ENCODE measurements at regions not wholly inside any gene's neighbourhood (a gene's known extent, or its start where the extent isn't known, plus 50 kb on each side); places are given as distances from the start of the nearest gene placed in this dataset.
"Not testable (repeated sequence)": the region's sequence is repeated elsewhere in the genome, so short reads cannot be mapped to it uniquely, and the experiment has no call there.

DNA sequence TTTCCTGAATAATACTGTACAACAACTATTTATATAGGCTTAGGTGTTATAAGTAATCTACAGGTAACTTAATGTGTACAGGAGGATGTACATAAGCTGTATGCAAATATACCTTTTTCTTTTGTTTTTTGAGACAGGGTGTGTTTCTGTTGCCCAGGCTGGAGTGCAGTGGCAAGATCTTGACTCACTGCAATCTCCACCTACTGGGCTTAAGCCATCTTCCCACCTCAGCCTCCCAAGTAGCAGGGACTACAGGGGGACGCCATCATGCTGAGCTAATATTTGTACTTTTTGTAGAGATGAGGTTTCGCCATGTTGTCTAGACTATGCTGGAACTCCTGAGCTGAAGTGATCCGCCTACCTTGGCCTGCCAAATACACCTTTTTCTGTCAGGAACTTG, 191.7 kb upstream of the ZNF217 start:
- Mint-ChIP-seq H3K9me3 (no peaks in the 10 kb centered on the region), H3K4me3 (no peak overlapping the region), H3K36me3 (ENCODE audit: low read depth) (no peaks in the 10 kb centered on the region), H3K27ac (no peak overlapping the region), H3K4me1 (peaks cover 5% of the 10 kb centered on the region), H3K27me3 (no peaks in the 10 kb centered on the region)
- no peak for ATAC-seq (replicated peaks)

DNA sequence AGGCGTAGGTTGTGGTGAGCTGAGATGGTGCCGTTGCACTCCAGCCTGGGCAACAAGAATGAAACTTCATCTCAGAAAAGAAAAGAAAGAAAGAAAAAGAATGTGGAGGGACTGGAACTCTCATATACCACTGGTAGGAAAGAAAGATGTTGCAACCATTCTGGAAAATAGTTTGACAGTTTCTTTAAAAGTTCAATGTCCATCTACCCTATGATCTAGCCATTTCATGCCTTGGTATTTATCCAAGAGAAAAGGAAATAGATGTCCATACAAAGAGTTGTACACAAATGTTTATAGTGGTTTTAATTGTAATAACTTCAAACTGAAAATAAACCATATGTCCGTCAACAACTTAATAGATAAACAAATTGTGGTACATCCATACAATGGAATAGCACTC, 190.1 kb upstream of the ZNF217 start:
- Mint-ChIP-seq H3K27me3 (no peaks in the 10 kb centered on the region), H3K4me3 (no peak overlapping the region), H3K4me1 (no peaks in the 10 kb centered on the region), H3K9me3 (no peaks in the 10 kb centered on the region), H3K36me3 (ENCODE audit: low read depth) (no peaks in the 10 kb centered on the region), H3K27ac (no peak overlapping the region)
- no peak for ATAC-seq (replicated peaks)

DNA sequence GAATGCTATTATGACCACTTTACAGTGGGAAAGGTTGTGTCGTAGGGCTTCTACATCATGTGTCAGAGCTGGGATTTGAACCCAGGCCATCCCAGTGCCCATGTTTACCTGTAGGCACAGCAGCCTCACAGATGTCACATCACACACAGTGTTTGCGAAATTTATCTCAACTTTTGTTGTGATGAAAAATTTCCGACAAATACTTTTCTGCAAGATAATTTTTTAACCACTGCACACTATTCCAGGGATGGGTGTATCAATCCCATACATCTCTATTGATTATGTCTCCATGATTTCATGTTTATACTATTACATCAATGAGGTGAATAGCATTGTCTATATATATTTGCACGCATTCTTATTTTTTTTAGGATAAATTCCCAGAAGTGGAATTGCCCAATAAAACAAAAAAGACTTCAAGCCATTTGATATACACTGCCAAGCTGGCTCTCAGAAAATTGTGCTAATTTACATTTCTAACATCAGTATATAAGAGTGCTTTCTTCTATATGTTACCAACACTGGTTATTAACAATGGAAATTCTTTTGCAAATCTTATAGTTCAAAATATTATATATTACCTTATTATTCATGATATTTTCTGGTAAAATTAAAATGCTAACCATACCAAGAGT, 189.1 kb upstream of the ZNF217 start:
- Mint-ChIP-seq H3K4me3 (no peak overlapping the region), H3K9me3 (no peaks in the 10 kb centered on the region), H3K36me3 (ENCODE audit: low read depth) (no peaks in the 10 kb centered on the region), H3K27me3 (no peaks in the 10 kb centered on the region), H3K4me1 (no peaks in the 10 kb centered on the region), H3K27ac (no peak overlapping the region)
- ATAC-seq (replicated peaks), result no peak

GRCh38 chr20:53779822-53780221, 186.2 kb upstream of the ZNF217 start:
- Mint-ChIP-seq H3K4me1 (no peaks in the 10 kb centered on the region), H3K27ac (no peak overlapping the region), H3K27me3 (no peaks in the 10 kb centered on the region), H3K9me3 (no peaks in the 10 kb centered on the region), H3K4me3 (no peak overlapping the region), H3K36me3 (ENCODE audit: low read depth) (no peaks in the 10 kb centered on the region)
- no peak for ATAC-seq (replicated peaks)

GRCh38 chr20:53778736-53779135, 185.1 kb upstream of the ZNF217 start:
- no peaks in the 10 kb centered on the region for H3K4me1 Mint-ChIP-seq
- H3K27me3 Mint-ChIP-seq, result no peaks in the 10 kb centered on the region

GRCh38 chr20:53778041-53778516, 184.4 kb upstream of the ZNF217 start:
- no peak overlapping the region for H3K27ac Mint-ChIP-seq
- H3K36me3 Mint-ChIP-seq (ENCODE audit: low read depth), result no peaks in the 10 kb centered on the region
- no peaks in the 10 kb centered on the region for H3K27me3 Mint-ChIP-seq
- H3K9me3 Mint-ChIP-seq, result no peaks in the 10 kb centered on the region
- no peaks in the 10 kb centered on the region for H3K4me1 Mint-ChIP-seq
- ATAC-seq (replicated peaks), result no peak
- H3K4me3 Mint-ChIP-seq, result no peak overlapping the region

More at GRCh38 chr20:53778736-53779135, 185.1 kb upstream of the ZNF217 start:
- Mint-ChIP-seq H3K4me3 (no peak overlapping the region), H3K36me3 (ENCODE audit: low read depth) (no peaks in the 10 kb centered on the region), H3K9me3 (no peaks in the 10 kb centered on the region), H3K27ac (no peak overlapping the region)
- no peak for ATAC-seq (replicated peaks)

DNA sequence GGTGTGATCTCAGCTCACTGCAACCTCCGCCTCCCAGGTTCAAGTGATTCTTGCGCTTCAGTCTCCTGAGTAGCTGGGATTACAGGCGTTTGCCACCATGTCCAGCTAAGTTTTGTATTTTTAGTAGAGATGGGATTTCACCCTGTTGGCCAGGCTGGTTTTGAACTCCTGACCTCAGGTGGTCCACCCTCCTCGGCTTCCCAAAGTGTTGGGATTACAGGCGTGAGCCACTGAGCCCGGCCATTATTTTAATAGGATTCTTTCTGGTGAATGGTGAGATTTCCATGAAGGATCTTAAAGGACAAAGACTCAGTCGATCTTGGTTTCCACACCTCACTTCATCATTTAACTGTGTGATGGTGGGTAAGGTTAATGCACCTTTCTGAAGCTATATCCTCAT, 183.8 kb upstream of the ZNF217 start:
- H3K27ac Mint-ChIP-seq; ATAC-seq (replicated peaks); H3K4me1 Mint-ChIP-seq; H3K9me3 Mint-ChIP-seq; H3K36me3 Mint-ChIP-seq (ENCODE audit: low read depth); H3K4me3 Mint-ChIP-seq; H3K27me3 Mint-ChIP-seq: not testable (repeated sequence)

DNA sequence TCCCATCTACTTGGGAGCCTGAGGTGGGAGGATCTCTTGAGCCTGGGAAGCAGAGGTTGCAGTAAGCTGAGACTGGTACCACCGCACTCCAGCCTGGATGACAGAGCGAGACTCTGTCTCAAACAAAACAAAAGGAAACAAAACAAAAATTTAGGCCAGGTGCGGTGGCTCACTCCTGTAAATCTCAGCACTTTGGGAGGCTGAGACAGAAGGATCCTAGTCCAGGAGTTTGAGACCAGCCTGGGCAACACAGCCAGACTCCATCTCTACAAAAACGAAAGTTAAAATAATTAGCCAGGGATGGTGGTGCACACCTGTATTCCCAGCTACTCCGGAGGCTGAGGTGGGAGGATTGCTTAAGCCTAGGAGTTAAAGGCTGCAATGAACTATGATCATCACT, 183.2 kb upstream of the ZNF217 start:
- H3K4me1 Mint-ChIP-seq, result no peaks in the 10 kb centered on the region
- no peaks in the 10 kb centered on the region for H3K36me3 Mint-ChIP-seq (ENCODE audit: low read depth)
- no peaks in the 10 kb centered on the region for H3K9me3 Mint-ChIP-seq
- H3K27me3 Mint-ChIP-seq, result no peaks in the 10 kb centered on the region
- H3K4me3 Mint-ChIP-seq, result no peak overlapping the region
- no peak overlapping the region for H3K27ac Mint-ChIP-seq
- ATAC-seq (replicated peaks), result no peak

GRCh38 chr20:53774461-53775203, 181.0 kb upstream of the ZNF217 start:
- Mint-ChIP-seq H3K27me3 (no peaks in the 10 kb centered on the region), H3K27ac (no peak overlapping the region), H3K4me3 (no peak overlapping the region), H3K4me1 (no peaks in the 10 kb centered on the region), H3K9me3 (no peaks in the 10 kb centered on the region), H3K36me3 (ENCODE audit: low read depth) (no peaks in the 10 kb centered on the region)
- ATAC-seq (replicated peaks), result no peak

DNA sequence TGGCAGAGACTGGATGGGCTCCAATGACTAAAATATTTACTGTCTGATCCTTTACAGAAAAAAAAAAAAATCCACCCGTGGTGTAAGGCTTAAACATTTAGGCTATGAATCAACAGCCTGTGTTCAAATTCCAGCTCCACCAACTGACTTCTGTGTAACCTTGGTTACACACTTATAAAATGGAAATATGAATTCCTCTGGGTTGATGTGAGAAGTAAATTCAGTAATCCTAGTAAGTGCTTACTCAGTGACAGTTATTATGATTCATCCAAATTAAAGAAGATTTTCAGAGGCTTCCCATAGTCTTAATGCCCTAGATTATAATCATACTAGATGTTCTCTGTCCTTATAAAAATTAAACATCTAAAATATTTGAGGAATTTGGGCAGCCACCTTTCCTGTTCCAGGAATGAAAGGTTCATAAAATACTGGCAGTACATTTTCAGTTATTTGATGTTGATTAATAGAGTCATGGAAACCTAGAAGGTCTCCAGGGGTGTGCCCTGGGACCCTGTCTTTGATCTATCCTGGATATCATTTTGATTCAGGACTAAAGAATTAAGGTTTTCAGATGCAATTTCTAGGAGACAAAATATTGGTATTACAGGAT, 180.3 kb upstream of the ZNF217 start:
- Mint-ChIP-seq H3K9me3 (no peaks in the 10 kb centered on the region), H3K27me3 (no peaks in the 10 kb centered on the region), H3K27ac (no peak overlapping the region), H3K4me3 (no peak overlapping the region), H3K36me3 (ENCODE audit: low read depth) (no peaks in the 10 kb centered on the region), H3K4me1 (no peaks in the 10 kb centered on the region)
- peak; percentile 90 for ATAC-seq (replicated peaks)

- H3K27ac Mint-ChIP-seq; H3K9me3 Mint-ChIP-seq; ATAC-seq (replicated peaks); H3K27me3 Mint-ChIP-seq; H3K4me3 Mint-ChIP-seq; H3K4me1 Mint-ChIP-seq; H3K36me3 Mint-ChIP-seq (ENCODE audit: low read depth): not testable (repeated sequence)
These were observed 179.6 kb upstream of the ZNF217 start for GRCh38 chr20:53773066-53773791.

GRCh38 chr20:53769041-53769440, 175.4 kb upstream of the ZNF217 start:
- peak overlapping the region; percentile 21 for H3K27ac Mint-ChIP-seq
- no peaks in the 10 kb centered on the region for H3K27me3 Mint-ChIP-seq
- H3K9me3 Mint-ChIP-seq, result no peaks in the 10 kb centered on the region
- H3K36me3 Mint-ChIP-seq (ENCODE audit: low read depth), result no peaks in the 10 kb centered on the region
- no peak for ATAC-seq (replicated peaks)
- H3K4me3 Mint-ChIP-seq, result no peak overlapping the region
- H3K4me1 Mint-ChIP-seq, result no peaks in the 10 kb centered on the region

- H3K36me3 Mint-ChIP-seq (ENCODE audit: low read depth), result no peaks in the 10 kb centered on the region
- no peak overlapping the region for H3K4me3 Mint-ChIP-seq
- H3K27me3 Mint-ChIP-seq, result no peaks in the 10 kb centered on the region
- no peak for ATAC-seq (replicated peaks)
- H3K4me1 Mint-ChIP-seq, result no peaks in the 10 kb centered on the region
- H3K9me3 Mint-ChIP-seq, result no peaks in the 10 kb centered on the region
- no peak overlapping the region for H3K27ac Mint-ChIP-seq
These were observed 174.7 kb upstream of the ZNF217 start for GRCh38 chr20:53768329-53768728.

- Mint-ChIP-seq H3K9me3 (no peaks in the 10 kb centered on the region), H3K36me3 (ENCODE audit: low read depth) (no peaks in the 10 kb centered on the region)
These were observed 173.7 kb upstream of the ZNF217 start for GRCh38 chr20:53767206-53767930.

More at GRCh38 chr20:53767206-53767930, 173.7 kb upstream of the ZNF217 start:
- H3K27ac Mint-ChIP-seq, result no peak overlapping the region
- no peaks in the 10 kb centered on the region for H3K27me3 Mint-ChIP-seq
- no peaks in the 10 kb centered on the region for H3K4me1 Mint-ChIP-seq
- ATAC-seq (replicated peaks), result no peak
- H3K4me3 Mint-ChIP-seq, result no peak overlapping the region

Data from activated T-helper 17 cell treated with anti-CD3 and anti-CD28 coated beads, Interleukin-2, amount 50 U/mL, for 72 hours (primary cell).